H1 (cell line): ENCODE measurements at regions not wholly inside any gene's neighbourhood (a gene's known extent, or its start where the extent isn't known, plus 50 kb on each side); places are given as distances from the start of the nearest gene placed in this dataset.

Experiments used
- CTCF ChIA-PET: fragments of 300-600 bp; sonication (Branson Sonifier 250); formaldehyde crosslinking; loops from one replicate; lab custom pipeline; 2021; ENCODE audit not compliant: partially characterized antibody; lab: Charles Lee
- POLR2A ChIA-PET: fragments of 300-600 bp; sonication (Branson Sonifier 250); formaldehyde crosslinking; loops from one replicate; lab custom pipeline; 2021; ENCODE audit warnings: inconsistent platforms; ENCODE audit not compliant: partially characterized antibody; lab: Charles Lee
- DNase-seq, 2 experiments: peaks; one replicate each; pipeline versions ENCODE4 v3.0.0 to v3.0.0-alpha.2; 2010 to 2022; ENCODE audit warnings: low spot score in 2 of 2, low read depth in 1 of 2, mixed read lengths in 1 of 2
- FAIRE-seq: peaks from 2 replicates; lab custom pipeline; 2011; peaks lifted over from hg19 to GRCh38; lab: Jason Lieb, UNC
- H2AFZ ChIP-seq: 2 replicates; pipeline ENCODE4 v1.8.1; 2012; ENCODE audit warnings: low read length, inconsistent platforms
- H2AK5ac ChIP-seq: 2 replicates; pipeline ENCODE4 v1.6.1; 2013; ENCODE audit warnings: low read depth, low read length
- H2BK120ac ChIP-seq: replicated peaks from 2 replicates; pipeline ENCODE3; 2013; ENCODE audit warnings: low read depth, low read length, inconsistent platforms
- H2BK12ac ChIP-seq: 2 replicates; pipeline ENCODE4 v1.6.1; 2013; ENCODE audit warnings: low read depth, low read length
- H2BK15ac ChIP-seq: 2 replicates; pipeline ENCODE4 v1.6.1; 2013; ENCODE audit warnings: low read length
- H2BK20ac ChIP-seq: 2 replicates; pipeline ENCODE4 v1.6.1; 2013; ENCODE audit warnings: low read length
- H2BK5ac ChIP-seq: 2 replicates; pipeline ENCODE4 v1.6.1; 2013; ENCODE audit warnings: low read depth, low read length
- H3K14ac ChIP-seq: 2 replicates; pipeline ENCODE4 v1.6.1; 2013; ENCODE audit warnings: inconsistent platforms; ENCODE audit not compliant: insufficient read length
- H3K18ac ChIP-seq: 2 replicates; pipeline ENCODE4 v1.6.1; 2013; ENCODE audit warnings: low read length; ENCODE audit errors: extremely low read depth
- H3K23ac ChIP-seq: 2 replicates; pipeline ENCODE4 v1.6.1; 2013; ENCODE audit warnings: inconsistent platforms; ENCODE audit not compliant: insufficient read length
- H3K23me2 ChIP-seq: 2 replicates; pipeline ENCODE4 v1.6.1; 2013; ENCODE audit warnings: low read depth, low read length
- H3K27ac ChIP-seq: 2 replicates; pipeline ENCODE4 v1.6.1; 2011; ENCODE audit warnings: low read depth, low read length, inconsistent platforms
- H3K27me3 ChIP-seq, 4 experiments: replicated peaks in 1 of 4; 1 replicate in 1 of 4; 2 replicates in 3 of 4; pipeline versions ENCODE4 v1.6.1 to v1.8.1; 2011 to 2013; ENCODE audit warnings: low read length in 3 of 4, mild to moderate bottlenecking in 3 of 4, inconsistent platforms in 2 of 4, mixed read lengths in 2 of 4, moderate library complexity in 1 of 4; ENCODE audit not compliant: control insufficient read depth in 3 of 4, insufficient read depth in 3 of 4; ENCODE audit errors: extremely low read depth in 1 of 4
- H3K36me3 ChIP-seq, 4 experiments: 2 replicates each; pipeline versions ENCODE4 v1.6.1 to v1.8.1; 2011 to 2013; ENCODE audit warnings: mild to moderate bottlenecking in 4 of 4, low read length in 3 of 4, moderate library complexity in 2 of 4, control low read depth in 1 of 4, inconsistent platforms in 1 of 4; ENCODE audit not compliant: insufficient read depth in 4 of 4, control insufficient read depth in 2 of 4
- H3K4ac ChIP-seq: replicated peaks from 2 replicates; pipeline ENCODE3; 2013; ENCODE audit warnings: low read length, low read depth, mixed read lengths, inconsistent platforms; ENCODE audit not compliant: insufficient read length
- H3K4me1 ChIP-seq, 4 experiments: replicated peaks in 1 of 4; 1 replicate in 1 of 4; 2 replicates in 3 of 4; pipeline versions ENCODE4 v1.6.1 to v1.8.1; 2011 to 2013; ENCODE audit warnings: low read length in 3 of 4, inconsistent platforms in 2 of 4, mixed read lengths in 1 of 4; ENCODE audit not compliant: insufficient read depth in 4 of 4, control insufficient read depth in 3 of 4
- H3K4me2 ChIP-seq, 2 experiments: 2 replicates each; pipeline versions ENCODE4 v1.6.1 to v1.8.1; 2011 to 2013; ENCODE audit warnings: low read depth in 2 of 2, low read length in 2 of 2, control low read depth in 1 of 2, inconsistent platforms in 1 of 2, mild to moderate bottlenecking in 1 of 2; ENCODE audit not compliant: insufficient read depth in 1 of 2
- H3K4me3 ChIP-seq, 4 experiments: fragments of 200-600, 300-600 bp in 1 of 4; sonication (generic), shearing (Covaris generic), sonication (Bioruptor Twin) in 1 of 4; 2 replicates each; pipeline versions ENCODE4 v1.5.1 to v1.8.1; 2011 to 2016; ENCODE audit warnings: low read length in 4 of 4, low read depth in 3 of 4, control low read depth in 2 of 4, inconsistent platforms in 2 of 4, mild to moderate bottlenecking in 2 of 4, mixed read lengths in 1 of 4, moderate library complexity in 1 of 4; ENCODE audit not compliant: insufficient read depth in 2 of 4; ENCODE audit errors: extremely low read depth in 1 of 4
- H3K56ac ChIP-seq: replicated peaks from 2 replicates; pipeline ENCODE3; 2013; ENCODE audit warnings: low read depth, mild to moderate bottlenecking, mixed read lengths, low read length, inconsistent platforms; ENCODE audit not compliant: insufficient read length
- H3K79me1 ChIP-seq: 2 replicates; pipeline ENCODE4 v1.6.1; 2013; ENCODE audit warnings: low read depth, low read length, control low read depth
- H3K79me2 ChIP-seq, 2 experiments: 2 replicates each; pipeline versions ENCODE4 v1.6.1 to v1.8.1; 2012 to 2013; ENCODE audit warnings: low read length in 2 of 2, mild to moderate bottlenecking in 2 of 2, inconsistent platforms in 1 of 2; ENCODE audit not compliant: insufficient read depth in 2 of 2, control insufficient read depth in 1 of 2
- H3K9ac ChIP-seq, 4 experiments: replicated peaks in 1 of 4; 1 replicate in 1 of 4; 2 replicates in 3 of 4; pipeline versions ENCODE4 v1.6.1 to v1.8.1; 2011 to 2013; ENCODE audit warnings: low read depth in 3 of 4, low read length in 3 of 4, control low read depth in 2 of 4, mild to moderate bottlenecking in 2 of 4, moderate library complexity in 2 of 4, inconsistent platforms in 1 of 4; ENCODE audit errors: extremely low read depth in 1 of 4
- H3K9me3 ChIP-seq, 2 experiments: 2 replicates each; pipeline versions ENCODE4 v1.6.1 to v1.8.1; 2012 to 2013; ENCODE audit warnings: mild to moderate bottlenecking in 2 of 2, moderate library complexity in 2 of 2, control low read depth in 1 of 2, inconsistent platforms in 1 of 2, low read depth in 1 of 2, low read length in 1 of 2, mixed read lengths in 1 of 2; ENCODE audit not compliant: insufficient read depth in 2 of 2
- H4K20me1 ChIP-seq, 2 experiments: replicated peaks in 1 of 2; 2 replicates each; pipeline versions ENCODE3 to v1.8.1; 2011 to 2013; ENCODE audit warnings: inconsistent platforms in 2 of 2, low read length in 2 of 2, mild to moderate bottlenecking in 1 of 2; ENCODE audit not compliant: insufficient read depth in 2 of 2, control insufficient read depth in 1 of 2
- H4K5ac ChIP-seq: 2 replicates; pipeline ENCODE4 v1.6.1; 2013; ENCODE audit warnings: low read length, low read depth, mixed read lengths, inconsistent platforms; ENCODE audit not compliant: insufficient read length
- H4K8ac ChIP-seq: 2 replicates; pipeline ENCODE4 v1.8.0; 2013; ENCODE audit warnings: mild to moderate bottlenecking, moderate library complexity, low read length, inconsistent platforms; ENCODE audit not compliant: insufficient read depth; ENCODE audit errors: extremely low read depth
- H4K91ac ChIP-seq: replicated peaks from 2 replicates; pipeline ENCODE3; 2013; ENCODE audit warnings: low read length, mixed read lengths, inconsistent platforms; ENCODE audit not compliant: insufficient read length
- ATF3 ChIP-seq: IDR thresholded peaks from 2 replicates; pipeline ENCODE4 v1.6.1; 2011; ENCODE audit warnings: low read depth, mild to moderate bottlenecking, low read length; ENCODE audit not compliant: insufficient read depth
- CREB1 ChIP-seq: IDR thresholded peaks from 2 replicates; pipeline ENCODE4 v1.6.1; 2012; ENCODE audit warnings: inconsistent platforms
- EP300 ChIP-seq, 2 experiments: IDR thresholded peaks; 1 replicate in 1 of 2; 2 replicates in 1 of 2; pipeline ENCODE4 v1.6.1; 2011 to 2012; ENCODE audit warnings: low read depth in 2 of 2, low read length in 2 of 2, mild to moderate bottlenecking in 2 of 2, borderline replicate concordance in 1 of 2, inconsistent platforms in 1 of 2, moderate library complexity in 1 of 2
- GABPA ChIP-seq: IDR thresholded peaks from 2 replicates; pipeline ENCODE4 v1.6.1; 2011; ENCODE audit warnings: mild to moderate bottlenecking, low read length, moderate library complexity, borderline replicate concordance; ENCODE audit not compliant: insufficient read depth
- KDM5A ChIP-seq: fragments of 200-600 bp; IDR thresholded peaks from 2 replicates; pipeline ENCODE4 v1.7.1; 2012; ENCODE audit warnings: mild to moderate bottlenecking, low read length, inconsistent platforms, mixed read lengths
- SP1 ChIP-seq: IDR thresholded peaks from 2 replicates; pipeline ENCODE4 v1.6.1; 2011; ENCODE audit warnings: low read depth, low read length
- USF2 ChIP-seq: IDR thresholded peaks from 2 replicates; pipeline ENCODE4 v1.6.1; 2011; ENCODE audit warnings: low read length, improper control_type of control experiment
- WGBS, 2 experiments: shearing (Covaris generic) in 1 of 2; methylation state at CpG; one replicate each; pipeline versions ENCODE4 v1.1.6 to v1.1.7; 2013 to 2015; ENCODE audit warnings: low lambda C conversion rate in 2 of 2, mixed read lengths in 2 of 2, inconsistent platforms in 1 of 2, low coverage in 1 of 2, missing lambda C conversion rate in 1 of 2; ENCODE audit not compliant: insufficient replicate concordance in 2 of 2, insufficient coverage in 1 of 2, insufficient read length in 1 of 2; ENCODE audit errors: extremely low coverage in 1 of 2, missing lambda C conversion rate in 1 of 2; 5-methylcytosine and 5-hydroxymethylcytosine counted together

GRCh38 chr6:14313248-14313647 is 195.7 kb downstream of the CD83 start:
- no peaks in the 10 kb centered on the region for H4K20me1 ChIP-seq
- no peaks in the 10 kb centered on the region for H3K36me3 ChIP-seq
- H4K5ac ChIP-seq: no peak overlapping the region
- peaks cover 0 to 8% (median 1%) of the 10 kb centered on the region in 4 experiments; a peak in 3 of 7 replicates for H3K4me1 ChIP-seq
- H2BK15ac ChIP-seq: peak overlapping the region; percentile 67; the same call in 1 of the 2 replicates
- no peak overlapping the region for H4K8ac ChIP-seq
- no peak overlapping the region for H3K27ac ChIP-seq
- peak overlapping the region; percentile 20; the same call in 1 of the 2 replicates for H2BK5ac ChIP-seq
- WGBS, 2 experiments: 100% methylated on average over 2 of the region's 2 CpGs; no CpG with 5 or more reads in 1 of the 2 experiments
- H2BK12ac ChIP-seq: 0 out of 2 replicates have a peak overlapping the region, but pooled peaks have one; percentile 39
- H2AK5ac ChIP-seq: peak overlapping the region; percentile 72; the same call in 1 of the 2 replicates
- H3K56ac ChIP-seq: no peak overlapping the region
- no peak overlapping the region for H3K4me3 ChIP-seq
- no peak overlapping the region for H3K14ac ChIP-seq
- no peak overlapping the region for H2AFZ ChIP-seq
- H3K18ac ChIP-seq: peak overlapping the region; percentile 52; the same call in 1 of the 2 replicates
- peak overlapping the region; percentile 14 for H4K91ac ChIP-seq
- no peak overlapping the region for H3K4me2 ChIP-seq
- peak overlapping the region; percentile 40 for H3K4ac ChIP-seq
- H3K9me3 ChIP-seq: no peaks in the 10 kb centered on the region
- H2BK20ac ChIP-seq: 0 out of 2 replicates have a peak overlapping the region, but pooled peaks have one; percentile 0
- POLR2A ChIA-PET: no interaction called here
- no peaks in the 10 kb centered on the region for H3K23me2 ChIP-seq
- TF ChIP-seq SP1 (no peak), EP300 (IDR thresholded peaks at IDR 0.05; ENCODE audit: borderline replicate concordance in 1 of 2, low read depth in 2 of 2, low read length in 2 of 2) (no peak), USF2 (no peak), CREB1 (no peak), GABPA (no peak), KDM5A (no peak), ATF3 (no peak)
- peaks cover 0 to 3% of the 10 kb centered on the region in 2 experiments; a peak in 1 of 4 replicates for H3K79me2 ChIP-seq
- no peak overlapping the region for H2BK120ac ChIP-seq
- FAIRE-seq (no peak), DNase-seq (no peak)
- peaks cover 2% of the 10 kb centered on the region; the same call in 1 of the 2 replicates for H3K79me1 ChIP-seq
- H3K9ac ChIP-seq: no peak overlapping the region
- H3K23ac ChIP-seq: no peak overlapping the region
- CTCF ChIA-PET: interaction anchor here (1.2 kb wide), 1 partner anchor 9 kb away, joined by 3 read pairs; no protein-coding TSS in a partner anchor
- no peaks in the 10 kb centered on the region for H3K27me3 ChIP-seq
